ENCODE measurements at regions not wholly inside any gene's neighbourhood (a gene's known extent, or its start where the extent isn't known, plus 50 kb on each side); places are given as distances from the start of the nearest gene placed in this dataset.

GRCh38 chr13:33953203-33953602, 135.3 kb downstream of the RFC3 start:
- DNase-seq = no peak

GRCh38 chr13:33953781-33954180, 135.8 kb downstream of the RFC3 start:
- no peak for DNase-seq

GRCh38 chr13:33956346-33956745, 138.4 kb downstream of the RFC3 start:
- DNase-seq = no peak

- no peak for DNase-seq
Observed at GRCh38 chr13:33957497-33957905, 139.6 kb downstream of the RFC3 start.

- DNase-seq = no peak
Observed at GRCh38 chr13:33958964-33959363, 141.0 kb downstream of the RFC3 start.

- no peak for DNase-seq
Observed at GRCh38 chr13:33963134-33963533, 145.2 kb downstream of the RFC3 start.

- no peak for DNase-seq
Observed at GRCh38 chr13:33963895-33964294, 145.9 kb downstream of the RFC3 start.

- DNase-seq = no peak
Observed at GRCh38 chr13:33968520-33969507, 150.9 kb downstream of the RFC3 start.

- DNase-seq = no peak
Observed at GRCh38 chr13:33970746-33971561, 153.0 kb downstream of the RFC3 start.

GRCh38 chr13:33971562-33971819, 153.5 kb downstream of the RFC3 start:
- no peak for DNase-seq

- DNase-seq = no peak
Observed at GRCh38 chr13:33973194-33973593, 155.2 kb downstream of the RFC3 start.

- no peak for DNase-seq
Observed at GRCh38 chr13:33976965-33977364, 159.0 kb downstream of the RFC3 start.

GRCh38 chr13:33978653-33979052, 160.7 kb downstream of the RFC3 start:
- DNase-seq = no peak

- no peak for DNase-seq
Observed at GRCh38 chr13:33992881-33993336, 175.0 kb downstream of the RFC3 start.

GRCh38 chr13:33994198-33994597, 176.2 kb downstream of the RFC3 start:
- DNase-seq = no peak

GRCh38 chr13:33994826-33995502, 177.0 kb downstream of the RFC3 start:
- DNase-seq = no peak

- DNase-seq = no peak
Observed at GRCh38 chr13:33996636-33997035, 178.7 kb downstream of the RFC3 start.

- no peak for DNase-seq
Observed at GRCh38 chr13:33997574-33997973, 179.6 kb downstream of the RFC3 start.

- no peak for DNase-seq
Observed at GRCh38 chr13:33999811-34000605, 182.1 kb downstream of the RFC3 start.

GRCh38 chr13:34000955-34001354, 183.0 kb downstream of the RFC3 start:
- DNase-seq = no peak

GRCh38 chr13:34001389-34001788, 183.4 kb downstream of the RFC3 start:
- no peak for DNase-seq

GRCh38 chr13:34002141-34002540, 184.2 kb downstream of the RFC3 start:
- no peak for DNase-seq

All from right kidney (tissue), 1 donor.